A673 (cell line): ENCODE measurements at regions not wholly inside any gene's neighbourhood (a gene's known extent, or its start where the extent isn't known, plus 50 kb on each side); places are given as distances from the start of the nearest gene placed in this dataset.
"Not testable (repeated sequence)": the region's sequence is repeated elsewhere in the genome, so short reads cannot be mapped to it uniquely, and the experiment has no call there.

Source experiments
- EZH2 ChIP-seq: fragments of 200-600 bp; sonication (generic); IDR thresholded peaks from 2 replicates; pipeline ENCODE4 v1.6.1; 2017; ENCODE audit warnings: borderline replicate concordance, low read depth, mild to moderate bottlenecking, mixed read lengths, antibody characterized with exemption, low read length; ENCODE audit not compliant: poor library complexity, severe bottlenecking
- TF ChIP-seq, protein P1 (sequence below): fragments of 300-800, 200-600 bp; sonication (generic); conservative IDR thresholded peaks from 2 replicates; pipeline ENCODE4 v1.5.1; 2017; ENCODE audit warnings: low read depth, mild to moderate bottlenecking, antibody characterized with exemption, low read length, moderate library complexity, mixed read lengths

DNA sequence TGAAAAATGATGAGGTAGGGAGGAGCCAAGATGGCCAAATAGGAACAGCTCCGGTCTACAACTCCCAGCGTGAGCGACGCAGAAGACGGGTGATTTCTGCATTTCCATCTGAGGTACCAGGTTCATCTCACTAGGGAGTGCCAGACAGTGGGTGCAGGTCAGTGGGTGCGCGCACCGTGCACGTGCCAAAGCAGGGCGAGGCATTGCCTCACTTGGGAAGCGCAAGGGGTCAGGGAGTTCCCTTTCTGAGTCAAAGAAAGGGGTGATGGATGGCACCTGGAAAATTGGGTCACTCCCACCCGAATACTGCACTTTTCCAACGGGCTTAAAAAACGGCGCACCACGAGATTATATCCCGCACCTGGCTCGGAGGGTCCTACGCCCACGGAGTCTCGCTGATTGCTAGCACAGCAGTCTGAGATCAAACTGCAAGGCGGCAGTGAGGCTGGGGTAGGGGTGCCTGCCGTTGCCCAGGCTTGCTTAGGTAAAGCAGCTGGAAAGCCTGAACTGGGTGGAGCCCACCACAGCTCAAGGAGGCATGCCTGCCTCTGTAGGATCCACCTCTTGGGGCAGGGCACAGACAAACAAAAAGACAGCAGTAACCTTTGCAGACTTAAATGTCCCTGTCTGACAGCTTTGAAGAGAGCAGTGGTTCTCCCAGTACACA is 230.5 kb downstream of the GOLGA6L6 start:
- not testable (repeated sequence) for TF ChIP-seq EZH2
- TF ChIP-seq, protein P1, sequence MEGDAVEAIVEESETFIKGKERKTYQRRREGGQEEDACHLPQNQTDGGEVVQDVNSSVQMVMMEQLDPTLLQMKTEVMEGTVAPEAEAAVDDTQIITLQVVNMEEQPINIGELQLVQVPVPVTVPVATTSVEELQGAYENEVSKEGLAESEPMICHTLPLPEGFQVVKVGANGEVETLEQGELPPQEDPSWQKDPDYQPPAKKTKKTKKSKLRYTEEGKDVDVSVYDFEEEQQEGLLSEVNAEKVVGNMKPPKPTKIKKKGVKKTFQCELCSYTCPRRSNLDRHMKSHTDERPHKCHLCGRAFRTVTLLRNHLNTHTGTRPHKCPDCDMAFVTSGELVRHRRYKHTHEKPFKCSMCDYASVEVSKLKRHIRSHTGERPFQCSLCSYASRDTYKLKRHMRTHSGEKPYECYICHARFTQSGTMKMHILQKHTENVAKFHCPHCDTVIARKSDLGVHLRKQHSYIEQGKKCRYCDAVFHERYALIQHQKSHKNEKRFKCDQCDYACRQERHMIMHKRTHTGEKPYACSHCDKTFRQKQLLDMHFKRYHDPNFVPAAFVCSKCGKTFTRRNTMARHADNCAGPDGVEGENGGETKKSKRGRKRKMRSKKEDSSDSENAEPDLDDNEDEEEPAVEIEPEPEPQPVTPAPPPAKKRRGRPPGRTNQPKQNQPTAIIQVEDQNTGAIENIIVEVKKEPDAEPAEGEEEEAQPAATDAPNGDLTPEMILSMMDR, result not testable (repeated sequence)
